Right hindlimb (tissue), 1 donor: ENCODE measurements at regions not wholly inside any gene's neighbourhood (a gene's known extent, or its start where the extent isn't known, plus 50 kb on each side); places are given as distances from the start of the nearest gene placed in this dataset.
"Not testable (repeated sequence)": the region's sequence is repeated elsewhere in the genome, so short reads cannot be mapped to it uniquely, and the experiment has no call there.

Source experiments
- DNase-seq: peaks from one replicate; pipeline ENCODE4 v3.0.0-alpha.2; 2018

- DNase-seq: no peak
These were observed 1804.9 kb downstream of the EFNA5 start for GRCh38 chr5:105865834-105866233.

- not testable (repeated sequence) for DNase-seq
These were observed 1811.4 kb downstream of the EFNA5 start for GRCh38 chr5:105859350-105859749.

- no peak for DNase-seq
These were observed 1821.0 kb downstream of the EFNA5 start for GRCh38 chr5:105849701-105850100.

- no peak for DNase-seq
These were observed 1829.9 kb downstream of the EFNA5 start for GRCh38 chr5:105840800-105841199.

- no peak for DNase-seq
These were observed 1833.8 kb downstream of the EFNA5 start for GRCh38 chr5:105836887-105837286.

- no peak for DNase-seq
These were observed 1834.5 kb downstream of the EFNA5 start for GRCh38 chr5:105836268-105836667.

GRCh38 chr5:105828821-105829220 is 1841.9 kb downstream of the EFNA5 start:
- DNase-seq: no peak

GRCh38 chr5:105821800-105822199 is 1848.9 kb downstream of the EFNA5 start:
- no peak for DNase-seq

- no peak for DNase-seq
These were observed 1852.8 kb downstream of the EFNA5 start for GRCh38 chr5:105817914-105818313.

- DNase-seq: no peak
These were observed 1853.3 kb downstream of the EFNA5 start for GRCh38 chr5:105817416-105817815.

- no peak for DNase-seq
These were observed 1853.8 kb downstream of the EFNA5 start for GRCh38 chr5:105816961-105817360.

- no peak for DNase-seq
These were observed 1858.4 kb downstream of the EFNA5 start for GRCh38 chr5:105812304-105812703.

- DNase-seq: no peak
These were observed 1862.8 kb downstream of the EFNA5 start for GRCh38 chr5:105807951-105808350.

- no peak for DNase-seq
These were observed 1863.4 kb downstream of the EFNA5 start for GRCh38 chr5:105807290-105807689.

GRCh38 chr5:105806596-105806995 is 1864.1 kb downstream of the EFNA5 start:
- DNase-seq: no peak

GRCh38 chr5:105803431-105803830 is 1867.3 kb downstream of the EFNA5 start:
- DNase-seq: no peak

- DNase-seq: no peak
These were observed 1876.2 kb downstream of the EFNA5 start for GRCh38 chr5:105794578-105794977.

- DNase-seq: no peak
These were observed 1881.5 kb downstream of the EFNA5 start for GRCh38 chr5:105789246-105789645.

- no peak for DNase-seq
These were observed 1886.9 kb downstream of the EFNA5 start for GRCh38 chr5:105783811-105784210.

- DNase-seq: no peak
These were observed 1888.2 kb downstream of the EFNA5 start for GRCh38 chr5:105782501-105782900.

GRCh38 chr5:105773241-105773640 is 1897.5 kb downstream of the EFNA5 start:
- no peak for DNase-seq

GRCh38 chr5:105767267-105767666 is 1903.5 kb downstream of the EFNA5 start:
- no peak for DNase-seq

GRCh38 chr5:105762728-105763127 is 1908.0 kb downstream of the EFNA5 start:
- no peak for DNase-seq

- no peak for DNase-seq
These were observed 1916.7 kb downstream of the EFNA5 start for GRCh38 chr5:105754056-105754455.

GRCh38 chr5:105752801-105753200 is 1917.9 kb downstream of the EFNA5 start:
- no peak for DNase-seq

- DNase-seq: no peak
These were observed 1918.8 kb downstream of the EFNA5 start for GRCh38 chr5:105751908-105752307.
